ENCODE measurements at regions not wholly inside any gene's neighbourhood (a gene's known extent, or its start where the extent isn't known, plus 50 kb on each side); places are given as distances from the start of the nearest gene placed in this dataset.

DNA sequence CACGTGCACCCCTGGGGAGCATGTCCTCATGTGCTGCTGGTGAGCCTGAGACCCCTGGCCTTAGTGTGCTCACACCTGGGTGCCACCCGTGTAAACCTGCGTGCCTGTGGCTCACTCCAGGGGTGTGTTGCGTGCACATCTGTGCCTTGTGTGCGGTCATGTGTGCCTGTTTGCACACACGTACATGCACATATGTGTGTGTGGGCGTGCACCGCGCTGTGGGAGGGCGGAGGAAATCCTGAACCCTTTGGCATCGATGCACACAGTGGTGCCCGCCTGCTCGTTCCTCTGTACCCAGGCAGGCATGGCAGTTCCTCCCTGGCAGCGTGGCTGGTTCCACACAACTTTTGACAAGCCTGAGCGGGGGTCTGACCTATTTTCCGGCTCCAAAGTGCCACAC is 1181.9 kb downstream of the BRD1 start:
- TF ChIP-seq RFX5 (IDR thresholded peaks at IDR 0.05; ENCODE audit: low read depth, low read length) (no peak), MXI1 (IDR thresholded peaks at IDR 0.05; ENCODE audit: borderline replicate concordance, low read depth, low read length) (no peak), RCOR1 (IDR thresholded peaks at IDR 0.05; ENCODE audit: insufficient replicate concordance, low read length) (no peak), MAFK (IDR thresholded peaks at IDR 0.05; ENCODE audit: low read depth, low read length) (no peak), MAZ (IDR thresholded peaks at IDR 0.05; ENCODE audit: borderline replicate concordance, low read depth, low read length) (no peak), POLR2A (IDR thresholded peaks at IDR 0.05; ENCODE audit: low read depth, low read length) (no peak), FOS (IDR thresholded peaks at IDR 0.05; ENCODE audit: low read depth, low read length) (no peak)
- TF ChIP-seq, protein P1, sequence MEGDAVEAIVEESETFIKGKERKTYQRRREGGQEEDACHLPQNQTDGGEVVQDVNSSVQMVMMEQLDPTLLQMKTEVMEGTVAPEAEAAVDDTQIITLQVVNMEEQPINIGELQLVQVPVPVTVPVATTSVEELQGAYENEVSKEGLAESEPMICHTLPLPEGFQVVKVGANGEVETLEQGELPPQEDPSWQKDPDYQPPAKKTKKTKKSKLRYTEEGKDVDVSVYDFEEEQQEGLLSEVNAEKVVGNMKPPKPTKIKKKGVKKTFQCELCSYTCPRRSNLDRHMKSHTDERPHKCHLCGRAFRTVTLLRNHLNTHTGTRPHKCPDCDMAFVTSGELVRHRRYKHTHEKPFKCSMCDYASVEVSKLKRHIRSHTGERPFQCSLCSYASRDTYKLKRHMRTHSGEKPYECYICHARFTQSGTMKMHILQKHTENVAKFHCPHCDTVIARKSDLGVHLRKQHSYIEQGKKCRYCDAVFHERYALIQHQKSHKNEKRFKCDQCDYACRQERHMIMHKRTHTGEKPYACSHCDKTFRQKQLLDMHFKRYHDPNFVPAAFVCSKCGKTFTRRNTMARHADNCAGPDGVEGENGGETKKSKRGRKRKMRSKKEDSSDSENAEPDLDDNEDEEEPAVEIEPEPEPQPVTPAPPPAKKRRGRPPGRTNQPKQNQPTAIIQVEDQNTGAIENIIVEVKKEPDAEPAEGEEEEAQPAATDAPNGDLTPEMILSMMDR (conservative IDR thresholded peaks at IDR 0.05; ENCODE audit: low read depth, low read length): no peak
- TF ChIP-seq, protein P2, sequence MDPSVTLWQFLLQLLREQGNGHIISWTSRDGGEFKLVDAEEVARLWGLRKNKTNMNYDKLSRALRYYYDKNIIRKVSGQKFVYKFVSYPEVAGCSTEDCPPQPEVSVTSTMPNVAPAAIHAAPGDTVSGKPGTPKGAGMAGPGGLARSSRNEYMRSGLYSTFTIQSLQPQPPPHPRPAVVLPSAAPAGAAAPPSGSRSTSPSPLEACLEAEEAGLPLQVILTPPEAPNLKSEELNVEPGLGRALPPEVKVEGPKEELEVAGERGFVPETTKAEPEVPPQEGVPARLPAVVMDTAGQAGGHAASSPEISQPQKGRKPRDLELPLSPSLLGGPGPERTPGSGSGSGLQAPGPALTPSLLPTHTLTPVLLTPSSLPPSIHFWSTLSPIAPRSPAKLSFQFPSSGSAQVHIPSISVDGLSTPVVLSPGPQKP (IDR thresholded peaks at IDR 0.05; ENCODE audit: borderline replicate concordance, low read depth, low read length): no peak
- Histone ChIP-seq H3K4ac (ENCODE audit: low read depth, low read length) (no peak overlapping the region), H2BK120ac (ENCODE audit: low read depth, low read length) (no peak overlapping the region), H3K18ac (ENCODE audit: low read depth, low read length) (no peak overlapping the region), H3K27me3 (ENCODE audit: control insufficient read depth, insufficient read depth, low read length) (no peaks in the 10 kb centered on the region), H4K91ac (ENCODE audit: insufficient read depth, low read depth, low read length) (no peak overlapping the region), H3K14ac (replicated peaks; ENCODE audit: low read depth, low read length) (no peak overlapping the region), H3K4me1 (ENCODE audit: control insufficient read depth, insufficient read depth, low read length) (no peaks in the 10 kb centered on the region), H3K9me3 (ENCODE audit: control insufficient read depth, insufficient read depth, low read length) (peaks cover 63% of the 10 kb centered on the region), H2AK5ac (ENCODE audit: low read depth, low read length) (no peak overlapping the region), H2BK5ac (ENCODE audit: low read depth, low read length, poor library complexity, severe bottlenecking) (no peak overlapping the region), H4K5ac (ENCODE audit: low read depth, low read length) (no peak overlapping the region), H3K79me1 (ENCODE audit: low read depth in 1 of 2, low read length in 2 of 2) (no peaks in the 10 kb centered on the region), H3K56ac (ENCODE audit: extremely low read depth, insufficient read depth, low read length) (no peak overlapping the region), H3K27ac (ENCODE audit: insufficient read depth, low read length) (no peak overlapping the region), H3K9ac (ENCODE audit: low read depth, low read length) (no peak overlapping the region), H2AK9ac (replicated peaks; ENCODE audit: low read depth, low read length, poor library complexity) (no peak overlapping the region), H3K9me1 (ENCODE audit: insufficient read depth, low read length) (no peaks in the 10 kb centered on the region), H3K4me3 (ENCODE audit: insufficient read depth, low read depth, low read length) (no peak overlapping the region), H3K4me2 (ENCODE audit: low read depth, low read length) (no peak overlapping the region), H3K23ac (ENCODE audit: low read depth, low read length) (no peak overlapping the region), H4K8ac (ENCODE audit: low read depth in 2 of 2, low read length in 2 of 2) (no peak overlapping the region), H3K36me3 (ENCODE audit: control insufficient read depth, insufficient read depth, low read length) (no peaks in the 10 kb centered on the region), H2AFZ (replicated peaks; ENCODE audit: low read length, poor library complexity) (no peak overlapping the region), H4K20me1 (ENCODE audit: insufficient read depth, low read length) (no peaks in the 10 kb centered on the region), H2BK15ac (ENCODE audit: low read depth, low read length) (no peak overlapping the region), H2BK20ac (ENCODE audit: low read depth, low read length) (no peak overlapping the region)
- no TSS peak for BruUV-seq (replicated peaks)
- dilution Hi-C loops (cut with HindIII; ENCODE audit: low sequenced_read_pairs, unreplicated experiment) (no loop called here), intact Hi-C loops (cut with micrococcal nuclease) (no loop called here), in situ Hi-C loops (cut with MboI; ENCODE audit: low sequenced_read_pairs) (no loop called here)
- 70% methylated on average over 16 of the region's 16 CpGs; no CpG with 5 or more reads in 1 of the 2 experiments for WGBS, 2 experiments (ENCODE audit: extremely low coverage in 2 of 2, insufficient read length in 1 of 2)
- ChIA-PET CTCF (no interaction called here), POLR2A (ENCODE audit: unreplicated experiment) (no interaction called here)
- DNase-seq (no peak), ATAC-seq (ENCODE audit: low read depth) (no peak)

Measured in IMR-90 (cell line).